Natural killer cell (primary cell): ENCODE measurements at regions not wholly inside any gene's neighbourhood (a gene's known extent, or its start where the extent isn't known, plus 50 kb on each side); places are given as distances from the start of the nearest gene placed in this dataset.

Experiments
- ATAC-seq, 3 donors: fragments of 150-1000 bp in 2 of 3; fragments of 200-7000 bp in 1 of 3; cut with Tn5 transposase; 1 replicate in 1 of 3; 2 replicates in 2 of 3; pipeline ENCODE4 v1.10.0; 2021; ENCODE audit warnings: mild to moderate bottlenecking in 2 of 3, moderate library complexity in 2 of 3
- DNase-seq, 2 donors: peaks; one replicate each; pipeline versions ENCODE4 v3.0.0 to v3.0.0-alpha.2; 2013 to 2021; ENCODE audit warnings: mixed read lengths in 1 of 2
- H3K27ac ChIP-seq: one replicate; pipeline ENCODE4 v1.5.1; 2013; ENCODE audit warnings: mild to moderate bottlenecking, low read length
- H3K27me3 ChIP-seq: one replicate; pipeline ENCODE4 v1.6.1; 2013; ENCODE audit warnings: low read length; ENCODE audit not compliant: control insufficient read depth, insufficient read depth
- H3K36me3 ChIP-seq: one replicate; pipeline ENCODE4 v1.6.1; 2013; ENCODE audit warnings: low read length; ENCODE audit not compliant: control insufficient read depth, insufficient read depth
- H3K4me1 ChIP-seq: one replicate; pipeline ENCODE4 v1.6.1; 2013; ENCODE audit warnings: low read length; ENCODE audit not compliant: control insufficient read depth, insufficient read depth
- H3K4me3 ChIP-seq: one replicate; pipeline ENCODE4 v1.5.1; 2013; ENCODE audit warnings: low read length
- H3K9me3 ChIP-seq: one replicate; pipeline ENCODE4 v1.6.1; 2013; ENCODE audit warnings: low read length; ENCODE audit not compliant: control insufficient read depth, insufficient read depth
- H3K27ac Mint-ChIP-seq, 2 donors: one replicate each; pipeline ENCODE4 v1.8.0; 2022; ENCODE audit warnings: mild to moderate bottlenecking in 2 of 2, mixed read lengths in 2 of 2, moderate library complexity in 1 of 2
- H3K27me3 Mint-ChIP-seq, 2 donors: one replicate each; pipeline ENCODE4 v1.8.0; 2022; ENCODE audit warnings: low read depth in 2 of 2, mixed read lengths in 2 of 2
- H3K36me3 Mint-ChIP-seq: one replicate; pipeline ENCODE4 v1.8.0; 2022; ENCODE audit warnings: mixed read lengths
- H3K4me1 Mint-ChIP-seq, 2 donors: one replicate each; pipeline ENCODE4 v1.8.0; 2022; ENCODE audit warnings: mixed read lengths in 2 of 2
- H3K4me3 Mint-ChIP-seq: one replicate; pipeline ENCODE4 v1.8.0; 2022; ENCODE audit warnings: mild to moderate bottlenecking, moderate library complexity, mixed read lengths
- H3K9me3 Mint-ChIP-seq, 2 donors: one replicate each; pipeline ENCODE4 v1.8.0; 2022; ENCODE audit warnings: mixed read lengths in 2 of 2
- WGBS: methylation state at CpG from one replicate; pipeline ENCODE4 v1.1.7; 2013; ENCODE audit warnings: missing lambda C conversion rate; ENCODE audit not compliant: insufficient coverage; 5-methylcytosine and 5-hydroxymethylcytosine counted together
- intact Hi-C: fragments of 100-400 bp; cut with micrococcal nuclease; formaldehyde crosslinking; loops from one replicate; pipeline ENCODE4 v1.14.2; 2022
- TF ChIP-seq, protein P1 (sequence below): fragments of 200-600 bp; IDR thresholded peaks from one replicate; pipeline ENCODE4 v1.8.0; 2022; ENCODE audit warnings: antibody characterized with exemption

DNA sequence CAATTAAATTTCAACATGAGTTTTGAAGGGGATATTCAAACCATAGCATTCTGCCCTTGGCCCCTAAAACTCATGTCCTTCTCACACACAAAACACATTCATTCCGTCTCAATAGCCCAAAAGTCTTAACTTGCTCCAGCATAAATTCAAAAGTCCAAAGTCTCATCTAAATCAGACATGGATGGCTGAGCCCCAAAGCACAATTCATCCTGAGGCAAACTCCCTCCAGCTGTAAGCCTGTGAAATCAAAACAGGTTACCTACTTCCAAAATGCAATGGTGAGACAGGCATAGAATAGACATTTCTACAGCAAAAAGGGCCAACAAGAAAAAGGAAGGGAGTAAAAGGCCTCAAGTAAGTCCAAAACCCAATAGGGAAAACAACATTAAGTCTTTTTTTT is 245.8 kb downstream of the TTC32 start:
- H3K9me3 ChIP-seq: no peaks in the 10 kb centered on the region
- no peak for ATAC-seq
- no peaks in the 10 kb centered on the region for H3K27me3 ChIP-seq
- intact Hi-C loops: no loop called here
- peaks cover 0 to 2% of the 10 kb centered on the region in 2 donors for H3K9me3 Mint-ChIP-seq
- H3K4me1 Mint-ChIP-seq: no peaks in the 10 kb centered on the region
- no peaks in the 10 kb centered on the region for H3K27me3 Mint-ChIP-seq
- DNase-seq: no peak
- WGBS: 67% methylated on average over 1 of the region's 1 CpG
- H3K4me3 ChIP-seq: no peak overlapping the region
- H3K36me3 Mint-ChIP-seq: no peaks in the 10 kb centered on the region
- no peak overlapping the region for H3K4me3 Mint-ChIP-seq
- H3K27ac Mint-ChIP-seq: no peak overlapping the region
- H3K4me1 ChIP-seq: no peaks in the 10 kb centered on the region
- H3K36me3 ChIP-seq: no peaks in the 10 kb centered on the region
- TF ChIP-seq, protein P1, sequence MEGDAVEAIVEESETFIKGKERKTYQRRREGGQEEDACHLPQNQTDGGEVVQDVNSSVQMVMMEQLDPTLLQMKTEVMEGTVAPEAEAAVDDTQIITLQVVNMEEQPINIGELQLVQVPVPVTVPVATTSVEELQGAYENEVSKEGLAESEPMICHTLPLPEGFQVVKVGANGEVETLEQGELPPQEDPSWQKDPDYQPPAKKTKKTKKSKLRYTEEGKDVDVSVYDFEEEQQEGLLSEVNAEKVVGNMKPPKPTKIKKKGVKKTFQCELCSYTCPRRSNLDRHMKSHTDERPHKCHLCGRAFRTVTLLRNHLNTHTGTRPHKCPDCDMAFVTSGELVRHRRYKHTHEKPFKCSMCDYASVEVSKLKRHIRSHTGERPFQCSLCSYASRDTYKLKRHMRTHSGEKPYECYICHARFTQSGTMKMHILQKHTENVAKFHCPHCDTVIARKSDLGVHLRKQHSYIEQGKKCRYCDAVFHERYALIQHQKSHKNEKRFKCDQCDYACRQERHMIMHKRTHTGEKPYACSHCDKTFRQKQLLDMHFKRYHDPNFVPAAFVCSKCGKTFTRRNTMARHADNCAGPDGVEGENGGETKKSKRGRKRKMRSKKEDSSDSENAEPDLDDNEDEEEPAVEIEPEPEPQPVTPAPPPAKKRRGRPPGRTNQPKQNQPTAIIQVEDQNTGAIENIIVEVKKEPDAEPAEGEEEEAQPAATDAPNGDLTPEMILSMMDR: no peak
- H3K27ac ChIP-seq: no peak overlapping the region

DNA sequence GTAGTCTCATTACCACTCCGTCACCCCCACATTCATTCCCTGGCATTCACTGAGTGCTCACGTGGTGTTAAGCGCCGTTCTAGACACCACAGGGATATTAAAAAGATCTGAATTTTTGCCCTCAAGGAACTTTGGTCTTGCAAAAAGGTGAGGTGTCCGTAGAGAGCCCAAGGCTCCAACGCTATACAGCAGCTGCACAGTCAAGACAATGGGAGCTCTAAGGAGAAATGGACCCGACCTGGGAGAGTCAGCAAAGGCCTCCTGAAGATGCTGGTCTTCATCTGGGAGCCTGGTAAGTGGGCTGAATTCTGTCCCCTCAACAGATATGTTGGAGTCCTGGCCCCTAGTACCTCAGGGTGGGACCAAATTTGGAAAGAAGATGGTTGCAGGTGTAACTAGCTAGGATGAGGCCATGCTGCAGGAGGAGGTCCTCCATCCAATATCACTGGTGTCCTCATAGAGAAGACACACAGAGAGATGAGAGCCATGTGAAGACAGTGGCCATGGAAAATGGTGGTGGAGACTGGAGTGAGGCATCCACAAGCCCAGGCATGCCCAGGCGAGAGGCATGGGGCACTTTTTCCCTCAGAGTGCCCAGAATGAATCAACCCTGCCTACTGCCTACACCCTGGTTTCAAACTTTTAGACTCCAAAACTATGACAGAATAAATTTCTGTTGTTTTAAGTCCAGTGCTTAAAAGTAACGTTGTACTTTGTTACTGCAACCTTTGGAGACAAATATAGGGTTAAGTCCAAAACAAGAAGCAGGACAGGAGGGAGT is 247.3 kb downstream of the TTC32 start:
- Histone ChIP-seq H3K27me3 (no peaks in the 10 kb centered on the region), H3K4me3 (no peak overlapping the region), H3K4me1 (no peaks in the 10 kb centered on the region), H3K27ac (no peak overlapping the region), H3K36me3 (no peaks in the 10 kb centered on the region), H3K9me3 (no peaks in the 10 kb centered on the region)
- WGBS: 76% methylated on average over 9 of the region's 9 CpGs
- no peak overlapping the region for H3K27ac Mint-ChIP-seq
- ATAC-seq (no peak), DNase-seq (no peak)
- TF ChIP-seq, protein P1: no peak
- no peaks in the 10 kb centered on the region for H3K36me3 Mint-ChIP-seq
- H3K27me3 Mint-ChIP-seq: no peaks in the 10 kb centered on the region
- intact Hi-C loops: no loop called here
- H3K9me3 Mint-ChIP-seq: peaks cover 0 to 2% of the 10 kb centered on the region in 2 donors
- H3K4me3 Mint-ChIP-seq: no peak overlapping the region
- no peaks in the 10 kb centered on the region for H3K4me1 Mint-ChIP-seq

GRCh38 chr2:19653509-19653908 is 248.3 kb downstream of the TTC32 start:
- intact Hi-C loops: no loop called here
- TF ChIP-seq, protein P1: no peak
- H3K27ac ChIP-seq: no peak overlapping the region
- no peak overlapping the region for H3K4me3 ChIP-seq
- H3K9me3 ChIP-seq: no peaks in the 10 kb centered on the region
- DNase-seq (no peak), ATAC-seq (no peak)
- Mint-ChIP-seq H3K36me3 (no peaks in the 10 kb centered on the region), H3K27ac (no peak overlapping the region), H3K4me1 (no peaks in the 10 kb centered on the region), H3K9me3 (peaks cover 0 to 2% of the 10 kb centered on the region in 2 donors), H3K4me3 (no peak overlapping the region), H3K27me3 (peaks cover 0 to 3% of the 10 kb centered on the region in 2 donors)
- WGBS: 88% methylated on average over 10 of the region's 10 CpGs
- no peaks in the 10 kb centered on the region for H3K36me3 ChIP-seq
- no peaks in the 10 kb centered on the region for H3K27me3 ChIP-seq
- H3K4me1 ChIP-seq: no peaks in the 10 kb centered on the region

GRCh38 chr2:19652811-19653210 is 249.0 kb downstream of the TTC32 start:
- H3K27me3 Mint-ChIP-seq: peaks cover 0 to 3% of the 10 kb centered on the region in 2 donors
- ATAC-seq (no peak), DNase-seq (no peak)
- Histone ChIP-seq H3K4me1 (no peaks in the 10 kb centered on the region), H3K27ac (no peak overlapping the region), H3K4me3 (no peak overlapping the region), H3K9me3 (no peaks in the 10 kb centered on the region), H3K27me3 (no peaks in the 10 kb centered on the region), H3K36me3 (no peaks in the 10 kb centered on the region)
- H3K9me3 Mint-ChIP-seq: peaks cover 0 to 2% of the 10 kb centered on the region in 2 donors
- WGBS: 40% methylated on average over 1 of the region's 1 CpG
- no peaks in the 10 kb centered on the region for H3K4me1 Mint-ChIP-seq
- no peaks in the 10 kb centered on the region for H3K36me3 Mint-ChIP-seq
- no peak overlapping the region for H3K4me3 Mint-ChIP-seq
- intact Hi-C loops: no loop called here
- H3K27ac Mint-ChIP-seq: no peak overlapping the region
- TF ChIP-seq, protein P1: no peak
